NCI-H69 (cell line): ENCODE measurements at regions not wholly inside any gene's neighbourhood (a gene's known extent, or its start where the extent isn't known, plus 50 kb on each side); places are given as distances from the start of the nearest gene placed in this dataset.

Source experiments
- DNase-seq: peaks from one replicate; lab custom pipeline; 2025; lab: John Stamatoyannopoulos, UW

- DNase-seq: no peak
Measured at GRCh38 chr9:16951502-16951901, 81.0 kb upstream of the BNC2 start.

DNA sequence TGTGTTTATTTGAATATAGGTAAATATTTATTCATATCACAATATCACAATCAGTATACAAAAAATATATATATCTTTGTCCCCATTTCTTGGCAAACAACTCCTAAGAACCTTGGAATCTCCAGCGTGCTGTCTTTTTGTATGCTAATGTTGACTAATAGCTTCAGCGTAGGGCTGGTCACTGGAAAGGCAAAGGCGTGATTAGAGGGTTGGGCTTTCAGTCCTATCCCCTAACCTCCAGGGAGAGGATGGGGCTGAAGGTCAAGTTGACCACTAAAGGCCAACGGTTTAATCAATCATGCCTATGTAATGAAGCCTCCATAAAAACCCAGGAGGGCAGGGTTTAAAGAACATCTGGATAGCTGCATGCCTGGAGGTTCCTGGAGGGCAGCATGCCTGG, 79.6 kb upstream of the BNC2 start:
- DNase-seq: no peak

- DNase-seq: no peak
Measured at GRCh38 chr9:16930578-16930977, 60.1 kb upstream of the BNC2 start.

GRCh38 chr9:16928179-16928945, 57.9 kb upstream of the BNC2 start:
- DNase-seq: no peak

- DNase-seq: no peak
Measured at GRCh38 chr9:16925426-16925825, 55.0 kb upstream of the BNC2 start.

- DNase-seq: no peak
Measured at GRCh38 chr9:16924311-16924915, 53.9 kb upstream of the BNC2 start.

DNA sequence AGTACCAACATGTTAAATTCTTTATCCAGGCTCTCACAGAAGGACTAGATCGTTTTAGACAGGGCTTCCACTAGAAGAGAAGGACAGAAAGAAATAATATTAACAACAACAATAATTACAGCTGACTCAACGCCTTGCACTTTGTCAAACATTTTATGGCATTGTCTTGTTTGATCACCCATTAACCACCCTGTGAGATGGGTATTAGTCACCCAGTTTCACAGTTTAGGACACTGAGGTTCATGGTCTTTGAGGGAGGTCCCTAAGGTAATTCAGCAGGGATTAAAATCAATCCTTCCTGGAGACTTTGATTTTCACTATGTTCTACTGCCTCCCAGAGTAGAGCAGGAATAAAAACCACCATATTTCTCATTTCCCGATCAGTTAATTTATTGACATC, 51.4 kb upstream of the BNC2 start:
- DNase-seq: peak; percentile 94
